Stimulated activated naive CD4-positive, alpha-beta T cell (primary cell): ENCODE measurements at regions not wholly inside any gene's neighbourhood (a gene's known extent, or its start where the extent isn't known, plus 50 kb on each side); places are given as distances from the start of the nearest gene placed in this dataset.
"Not testable (repeated sequence)": the region's sequence is repeated elsewhere in the genome, so short reads cannot be mapped to it uniquely, and the experiment has no call there.

Experiments
- DNase-seq, 6 experiments: peaks; one replicate each; lab custom pipeline; 2025; lab: John Stamatoyannopoulos, UW

DNA sequence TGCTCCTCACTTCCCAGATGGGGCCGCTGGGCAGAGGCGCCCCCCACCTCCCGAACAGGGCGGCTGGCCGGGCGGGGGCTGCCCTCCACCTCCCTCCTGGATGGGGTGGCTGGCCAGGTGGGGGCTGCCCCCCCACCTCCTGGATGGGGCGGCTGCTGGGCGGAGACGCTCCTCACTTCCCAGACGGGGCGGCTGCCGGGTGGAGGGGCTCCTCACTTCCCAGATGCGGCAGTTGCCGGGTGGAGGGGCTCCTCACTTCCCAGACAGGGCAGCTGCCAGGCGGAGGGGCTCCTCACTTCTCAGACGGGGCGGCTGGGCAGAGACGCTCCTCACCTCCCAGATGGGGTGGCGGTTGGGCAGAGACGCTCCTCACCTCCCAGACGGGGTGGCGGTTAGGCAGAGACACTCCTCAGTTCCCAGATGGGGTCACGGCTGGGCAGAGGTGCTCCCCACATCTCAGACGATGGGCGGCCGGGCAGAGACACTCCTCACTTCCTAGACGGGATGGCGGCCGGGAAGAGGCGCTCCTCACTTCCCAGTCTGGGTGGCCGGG lies 428.8 kb downstream of the FGF13 start:
- not testable (repeated sequence) for DNase-seq

DNA sequence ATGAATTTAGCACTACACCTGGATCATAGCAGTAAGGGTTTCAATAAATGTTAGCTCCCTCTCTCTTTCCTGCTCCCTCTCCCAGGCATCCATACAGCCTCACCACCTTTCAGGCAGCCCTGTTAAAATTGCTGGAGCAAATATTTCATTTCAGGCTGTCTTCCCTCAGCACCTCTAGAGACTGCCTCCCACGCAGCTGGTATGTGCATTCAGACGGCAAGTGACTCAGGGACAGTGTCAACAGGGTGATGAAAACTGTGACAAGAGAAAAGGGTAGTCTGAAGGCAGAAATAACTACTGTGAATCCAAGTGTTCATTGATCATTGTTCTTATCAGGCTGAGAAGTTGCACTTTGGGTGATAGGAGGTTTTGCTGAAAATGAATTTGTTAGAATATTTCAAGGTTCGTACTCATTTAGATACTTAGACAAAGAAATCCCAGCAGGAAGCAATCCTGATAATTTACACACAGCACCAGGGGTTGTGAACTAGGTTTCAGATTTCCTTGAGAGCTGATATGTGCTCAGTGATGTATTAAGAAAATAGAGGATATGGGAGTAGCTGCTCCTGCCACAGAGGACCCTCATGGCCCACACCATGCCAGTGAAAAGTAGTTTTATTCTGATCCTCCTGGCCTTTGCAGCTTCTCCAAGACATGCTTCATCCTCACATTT lies 424.2 kb downstream of the FGF13 start:
- DNase-seq = no peak

- DNase-seq = no peak
These were observed 416.6 kb downstream of the FGF13 start for GRCh38 chrX:138294951-138295350.

DNA sequence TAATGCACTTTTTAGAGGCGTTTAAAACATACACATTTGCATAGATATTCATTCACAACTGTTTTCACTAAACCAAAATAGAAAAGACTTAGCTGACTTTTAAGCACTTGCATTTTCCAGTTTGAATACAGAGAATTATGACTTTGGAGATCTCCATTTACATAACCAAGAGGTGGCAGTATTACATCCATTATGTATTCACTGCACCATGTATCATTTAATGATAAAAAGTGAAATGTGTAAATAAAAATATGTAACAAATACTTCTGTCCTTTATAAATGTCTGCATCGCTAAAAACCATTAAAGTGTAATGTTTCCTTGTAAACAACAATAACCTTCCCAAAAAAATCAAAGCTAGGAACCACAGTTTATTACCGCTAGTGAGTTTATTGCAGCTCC lies 413.2 kb downstream of the FGF13 start:
- DNase-seq = no peak

DNA sequence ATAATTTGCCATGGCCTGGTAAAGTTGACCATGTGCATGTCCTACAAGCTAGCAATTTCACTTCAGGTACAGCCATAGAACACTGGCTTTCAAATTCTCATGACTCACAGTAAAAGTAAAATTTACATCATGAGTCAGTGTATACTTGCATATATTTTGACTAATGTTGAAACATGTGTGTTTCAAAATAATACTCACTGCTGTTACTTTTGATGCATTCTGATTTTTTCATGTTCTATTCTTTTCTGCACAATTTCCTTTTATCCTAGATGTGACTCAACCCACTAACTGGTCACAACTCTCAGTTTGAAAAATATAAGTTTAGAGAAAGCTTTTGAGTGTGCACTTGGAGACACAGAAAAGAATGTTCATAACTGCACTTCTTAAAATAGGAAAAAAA lies 365.7 kb downstream of the FGF13 start:
- DNase-seq = no peak

DNA sequence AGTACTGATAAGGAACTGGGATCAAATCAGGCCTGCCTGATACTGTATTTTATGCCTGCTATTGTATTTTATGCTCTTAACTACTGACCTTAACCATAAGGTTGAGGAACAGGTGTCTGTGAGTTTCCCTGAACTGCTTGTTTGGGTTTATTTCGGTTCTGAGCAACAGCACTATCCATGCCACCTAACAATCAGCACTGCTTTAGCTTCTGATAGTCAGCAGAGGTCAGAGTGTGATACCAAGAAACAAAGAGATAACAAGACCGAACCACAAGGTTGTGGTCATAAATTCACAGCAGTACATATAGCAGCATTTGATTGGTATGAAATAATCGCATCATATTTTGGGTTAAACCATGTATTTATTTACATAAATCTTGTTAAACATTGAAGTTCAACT lies 362.2 kb downstream of the FGF13 start:
- DNase-seq = no peak

DNA sequence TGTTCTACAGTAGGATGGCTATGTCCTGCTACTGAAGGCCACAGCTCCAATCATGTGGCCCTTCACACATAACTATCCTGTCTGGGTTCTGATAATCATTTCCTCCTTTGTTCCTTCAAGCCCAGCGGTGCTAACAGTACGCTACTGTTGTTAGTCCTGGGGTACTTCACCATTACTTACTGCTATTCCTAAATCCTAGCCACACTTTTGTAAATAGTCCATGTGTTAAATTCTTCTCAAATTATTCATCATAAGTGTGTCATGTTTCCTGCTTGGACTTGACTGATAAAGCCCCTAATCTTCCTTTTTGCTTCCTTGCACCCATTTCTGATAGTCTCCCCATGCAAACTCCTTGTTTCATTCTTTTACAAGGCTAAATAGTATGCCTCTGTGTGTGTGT lies 332.6 kb downstream of the FGF13 start:
- DNase-seq = no peak

- DNase-seq = no peak
These were observed 303.4 kb downstream of the FGF13 start for GRCh38 chrX:138408101-138408500.

DNA sequence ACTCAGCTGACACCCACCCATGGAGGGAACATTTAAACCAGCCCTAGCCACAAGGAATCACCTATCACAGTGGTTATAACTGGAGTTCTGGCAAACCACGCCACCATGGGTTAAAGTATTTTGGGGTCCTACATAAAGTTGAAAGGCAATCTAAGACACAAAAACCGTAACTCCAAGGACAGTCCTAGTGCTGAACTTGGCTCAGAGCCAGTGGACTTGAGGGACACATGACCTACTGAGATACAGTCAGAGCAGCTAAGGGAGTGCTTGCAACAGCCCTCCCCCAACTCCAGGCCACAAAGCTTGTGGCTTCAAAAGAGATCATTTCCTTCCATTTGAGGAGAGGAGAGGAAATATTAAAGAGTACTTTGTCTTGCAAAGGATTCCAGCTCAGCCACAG lies 300.5 kb downstream of the FGF13 start:
- no peak for DNase-seq
